EH (cell line): ENCODE measurements at regions not wholly inside any gene's neighbourhood (a gene's known extent, or its start where the extent isn't known, plus 50 kb on each side); places are given as distances from the start of the nearest gene placed in this dataset.

Source experiments
- DNase-seq: peaks from one replicate; pipeline ENCODE4 v3.0.0-alpha.2; 2015; ENCODE audit warnings: low read depth

GRCh38 chr15:62981071-62981470 lies 61.5 kb upstream of the TPM1 start:
- DNase-seq: no peak

- no peak for DNase-seq
Measured at GRCh38 chr15:62983956-62984355, 58.6 kb upstream of the TPM1 start.

GRCh38 chr15:62985768-62986167 lies 56.8 kb upstream of the TPM1 start:
- DNase-seq: peak; percentile 98

GRCh38 chr15:62986948-62987347 lies 55.6 kb upstream of the TPM1 start:
- DNase-seq: no peak

- no peak for DNase-seq
Measured at GRCh38 chr15:62988701-62989100, 53.8 kb upstream of the TPM1 start.

- peak; percentile 78 for DNase-seq
Measured at GRCh38 chr15:62989366-62990055, 53.0 kb upstream of the TPM1 start.

- no peak for DNase-seq
Measured at GRCh38 chr15:62991698-62992097, 50.8 kb upstream of the TPM1 start.

GRCh38 chr15:62992302-62992701 lies 50.2 kb upstream of the TPM1 start:
- DNase-seq: peak; percentile 53
